ENCODE measurements at regions not wholly inside any gene's neighbourhood (a gene's known extent, or its start where the extent isn't known, plus 50 kb on each side); places are given as distances from the start of the nearest gene placed in this dataset.

- no peaks in the 10 kb centered on the region for H3K9me3 ChIP-seq (ENCODE audit: low read depth, low read length, poor library complexity, severe bottlenecking)
- H3K27ac ChIP-seq (ENCODE audit: low read depth, low read length, poor library complexity, severe bottlenecking), result no peak overlapping the region
- H3K4me3 ChIP-seq (ENCODE audit: low read depth, low read length, poor library complexity, severe bottlenecking), result no peak overlapping the region
- no TSS peak for BruUV-seq (replicated peaks)
- H3K27me3 ChIP-seq (replicated peaks; ENCODE audit: insufficient read depth, low read depth, low read length, poor library complexity), result no peaks in the 10 kb centered on the region
- H3K4me1 ChIP-seq (ENCODE audit: insufficient read depth, low read length, poor library complexity, severe bottlenecking), result no peaks in the 10 kb centered on the region
- TF ChIP-seq EZH2 (IDR thresholded peaks at IDR 0.05; ENCODE audit: borderline replicate concordance, low read depth, low read length, poor library complexity, severe bottlenecking) (no peak), CTCF (conservative IDR thresholded peaks at IDR 0.05; ENCODE audit: low read depth, low read length) (no peak)
- no peak for DNase-seq (ENCODE audit: low spot score)
- H3K36me3 ChIP-seq (ENCODE audit: insufficient read depth, low read length, poor library complexity, severe bottlenecking), result no peaks in the 10 kb centered on the region
- intact Hi-C loops (cut with micrococcal nuclease; ENCODE audit: unreplicated experiment), result no loop called here
- POLR2A ChIA-PET (ENCODE audit: low non-redundant PET), result no interaction called here
- CTCF ChIA-PET, result no interaction called here
These were observed 82.1 kb downstream of the DLEU7 start for GRCh38 chr13:50761406-50761805.

GRCh38 chr13:50762969-50763567 is 80.4 kb downstream of the DLEU7 start:
- TF ChIP-seq EZH2 (IDR thresholded peaks at IDR 0.05; ENCODE audit: borderline replicate concordance, low read depth, low read length, poor library complexity, severe bottlenecking), result no peak
- no peak for TF ChIP-seq CTCF (conservative IDR thresholded peaks at IDR 0.05; ENCODE audit: low read depth, low read length)
- Histone ChIP-seq H3K4me3 (ENCODE audit: low read depth, low read length, poor library complexity, severe bottlenecking) (no peak overlapping the region), H3K9me3 (ENCODE audit: low read depth, low read length, poor library complexity, severe bottlenecking) (no peaks in the 10 kb centered on the region), H3K27ac (ENCODE audit: low read depth, low read length, poor library complexity, severe bottlenecking) (no peak overlapping the region), H3K27me3 (replicated peaks; ENCODE audit: insufficient read depth, low read depth, low read length, poor library complexity) (no peaks in the 10 kb centered on the region), H3K36me3 (ENCODE audit: insufficient read depth, low read length, poor library complexity, severe bottlenecking) (no peaks in the 10 kb centered on the region), H3K4me1 (ENCODE audit: insufficient read depth, low read length, poor library complexity, severe bottlenecking) (no peaks in the 10 kb centered on the region)
- no peak for DNase-seq (ENCODE audit: low spot score)
- POLR2A ChIA-PET (ENCODE audit: low non-redundant PET), result no interaction called here
- BruUV-seq (replicated peaks), result no TSS peak
- intact Hi-C loops (cut with micrococcal nuclease; ENCODE audit: unreplicated experiment), result no loop called here
- CTCF ChIA-PET, result no interaction called here

- intact Hi-C loops (cut with micrococcal nuclease; ENCODE audit: unreplicated experiment), result no loop called here
- CTCF ChIA-PET, result no interaction called here
- no peaks in the 10 kb centered on the region for H3K27me3 ChIP-seq (replicated peaks; ENCODE audit: insufficient read depth, low read depth, low read length, poor library complexity)
These were observed 77.5 kb downstream of the DLEU7 start for GRCh38 chr13:50766013-50766412.

More at GRCh38 chr13:50766013-50766412, 77.5 kb downstream of the DLEU7 start:
- DNase-seq (ENCODE audit: low spot score), result no peak
- POLR2A ChIA-PET (ENCODE audit: low non-redundant PET), result no interaction called here
- no peaks in the 10 kb centered on the region for H3K4me1 ChIP-seq (ENCODE audit: insufficient read depth, low read length, poor library complexity, severe bottlenecking)
- no peak overlapping the region for H3K4me3 ChIP-seq (ENCODE audit: low read depth, low read length, poor library complexity, severe bottlenecking)
- no peak overlapping the region for H3K27ac ChIP-seq (ENCODE audit: low read depth, low read length, poor library complexity, severe bottlenecking)
- H3K36me3 ChIP-seq (ENCODE audit: insufficient read depth, low read length, poor library complexity, severe bottlenecking), result no peaks in the 10 kb centered on the region
- no TSS peak for BruUV-seq (replicated peaks)
- TF ChIP-seq EZH2 (IDR thresholded peaks at IDR 0.05; ENCODE audit: borderline replicate concordance, low read depth, low read length, poor library complexity, severe bottlenecking), result no peak
- TF ChIP-seq CTCF (conservative IDR thresholded peaks at IDR 0.05; ENCODE audit: low read depth, low read length), result no peak
- no peaks in the 10 kb centered on the region for H3K9me3 ChIP-seq (ENCODE audit: low read depth, low read length, poor library complexity, severe bottlenecking)
